ENCODE measurements at regions not wholly inside any gene's neighbourhood (a gene's known extent, or its start where the extent isn't known, plus 50 kb on each side); places are given as distances from the start of the nearest gene placed in this dataset.

- TF ChIP-seq CTCF (conservative IDR thresholded peaks at IDR 0.05) = no peak
- TF ChIP-seq EZH2 (IDR thresholded peaks at IDR 0.05; ENCODE audit: low read depth) = no peak
Observed at GRCh38 chr10:10055656-10056442, 961.8 kb upstream of the CELF2 start.
